OCI-LY7 (cell line): ENCODE measurements at regions not wholly inside any gene's neighbourhood (a gene's known extent, or its start where the extent isn't known, plus 50 kb on each side); places are given as distances from the start of the nearest gene placed in this dataset.

Experiments used
- CTCF ChIP-seq: fragments of 200-600 bp; sonication (generic); conservative IDR thresholded peaks from 2 replicates; pipeline ENCODE4 v1.5.1; 2014; ENCODE audit warnings: mild to moderate bottlenecking, antibody characterized with exemption, low read length, moderate library complexity, mixed read lengths
- EZH2phosphoT487 ChIP-seq: fragments of 200-600 bp; sonication (generic); IDR thresholded peaks from 2 replicates; pipeline ENCODE4 v1.6.1; 2018; ENCODE audit warnings: low read depth, borderline replicate concordance, mild to moderate bottlenecking, mixed run types, antibody characterized with exemption, low read length, moderate library complexity, mixed read lengths

GRCh38 chr2:207304761-207305160, 139.0 kb upstream of the KLF7 start:
- TF ChIP-seq CTCF (no peak), EZH2phosphoT487 (no peak)
